ENCODE measurements at regions not wholly inside any gene's neighbourhood (a gene's known extent, or its start where the extent isn't known, plus 50 kb on each side); places are given as distances from the start of the nearest gene placed in this dataset.

DNA sequence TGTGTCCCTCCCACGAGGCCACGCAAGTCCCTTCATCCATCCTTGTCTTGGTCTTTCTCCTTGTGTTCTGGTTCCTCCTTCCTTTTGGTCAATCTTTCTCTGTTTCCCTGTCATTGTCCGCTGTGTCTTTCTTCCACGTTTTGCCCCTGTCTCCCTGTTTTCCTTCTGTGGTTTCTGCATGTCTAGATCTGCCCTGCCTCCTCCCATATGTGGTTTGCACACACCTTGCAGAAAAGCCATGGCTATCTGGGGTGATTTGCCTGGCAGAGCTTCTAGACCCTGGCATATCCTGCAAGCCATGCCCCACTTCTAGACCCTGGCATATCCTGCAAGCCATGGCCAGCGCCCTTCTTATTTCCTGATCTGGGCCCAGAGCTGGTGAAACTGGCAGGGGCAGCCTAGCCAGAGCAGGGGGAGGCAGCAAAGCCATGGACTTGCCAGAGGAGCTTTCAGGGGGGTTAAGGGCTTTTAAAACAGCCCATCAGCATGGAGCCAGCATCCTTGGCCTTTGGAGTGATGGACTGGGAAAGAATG is 131.6 kb upstream of the NECTIN1 start (continued):
- TF ChIP-seq, protein P1, sequence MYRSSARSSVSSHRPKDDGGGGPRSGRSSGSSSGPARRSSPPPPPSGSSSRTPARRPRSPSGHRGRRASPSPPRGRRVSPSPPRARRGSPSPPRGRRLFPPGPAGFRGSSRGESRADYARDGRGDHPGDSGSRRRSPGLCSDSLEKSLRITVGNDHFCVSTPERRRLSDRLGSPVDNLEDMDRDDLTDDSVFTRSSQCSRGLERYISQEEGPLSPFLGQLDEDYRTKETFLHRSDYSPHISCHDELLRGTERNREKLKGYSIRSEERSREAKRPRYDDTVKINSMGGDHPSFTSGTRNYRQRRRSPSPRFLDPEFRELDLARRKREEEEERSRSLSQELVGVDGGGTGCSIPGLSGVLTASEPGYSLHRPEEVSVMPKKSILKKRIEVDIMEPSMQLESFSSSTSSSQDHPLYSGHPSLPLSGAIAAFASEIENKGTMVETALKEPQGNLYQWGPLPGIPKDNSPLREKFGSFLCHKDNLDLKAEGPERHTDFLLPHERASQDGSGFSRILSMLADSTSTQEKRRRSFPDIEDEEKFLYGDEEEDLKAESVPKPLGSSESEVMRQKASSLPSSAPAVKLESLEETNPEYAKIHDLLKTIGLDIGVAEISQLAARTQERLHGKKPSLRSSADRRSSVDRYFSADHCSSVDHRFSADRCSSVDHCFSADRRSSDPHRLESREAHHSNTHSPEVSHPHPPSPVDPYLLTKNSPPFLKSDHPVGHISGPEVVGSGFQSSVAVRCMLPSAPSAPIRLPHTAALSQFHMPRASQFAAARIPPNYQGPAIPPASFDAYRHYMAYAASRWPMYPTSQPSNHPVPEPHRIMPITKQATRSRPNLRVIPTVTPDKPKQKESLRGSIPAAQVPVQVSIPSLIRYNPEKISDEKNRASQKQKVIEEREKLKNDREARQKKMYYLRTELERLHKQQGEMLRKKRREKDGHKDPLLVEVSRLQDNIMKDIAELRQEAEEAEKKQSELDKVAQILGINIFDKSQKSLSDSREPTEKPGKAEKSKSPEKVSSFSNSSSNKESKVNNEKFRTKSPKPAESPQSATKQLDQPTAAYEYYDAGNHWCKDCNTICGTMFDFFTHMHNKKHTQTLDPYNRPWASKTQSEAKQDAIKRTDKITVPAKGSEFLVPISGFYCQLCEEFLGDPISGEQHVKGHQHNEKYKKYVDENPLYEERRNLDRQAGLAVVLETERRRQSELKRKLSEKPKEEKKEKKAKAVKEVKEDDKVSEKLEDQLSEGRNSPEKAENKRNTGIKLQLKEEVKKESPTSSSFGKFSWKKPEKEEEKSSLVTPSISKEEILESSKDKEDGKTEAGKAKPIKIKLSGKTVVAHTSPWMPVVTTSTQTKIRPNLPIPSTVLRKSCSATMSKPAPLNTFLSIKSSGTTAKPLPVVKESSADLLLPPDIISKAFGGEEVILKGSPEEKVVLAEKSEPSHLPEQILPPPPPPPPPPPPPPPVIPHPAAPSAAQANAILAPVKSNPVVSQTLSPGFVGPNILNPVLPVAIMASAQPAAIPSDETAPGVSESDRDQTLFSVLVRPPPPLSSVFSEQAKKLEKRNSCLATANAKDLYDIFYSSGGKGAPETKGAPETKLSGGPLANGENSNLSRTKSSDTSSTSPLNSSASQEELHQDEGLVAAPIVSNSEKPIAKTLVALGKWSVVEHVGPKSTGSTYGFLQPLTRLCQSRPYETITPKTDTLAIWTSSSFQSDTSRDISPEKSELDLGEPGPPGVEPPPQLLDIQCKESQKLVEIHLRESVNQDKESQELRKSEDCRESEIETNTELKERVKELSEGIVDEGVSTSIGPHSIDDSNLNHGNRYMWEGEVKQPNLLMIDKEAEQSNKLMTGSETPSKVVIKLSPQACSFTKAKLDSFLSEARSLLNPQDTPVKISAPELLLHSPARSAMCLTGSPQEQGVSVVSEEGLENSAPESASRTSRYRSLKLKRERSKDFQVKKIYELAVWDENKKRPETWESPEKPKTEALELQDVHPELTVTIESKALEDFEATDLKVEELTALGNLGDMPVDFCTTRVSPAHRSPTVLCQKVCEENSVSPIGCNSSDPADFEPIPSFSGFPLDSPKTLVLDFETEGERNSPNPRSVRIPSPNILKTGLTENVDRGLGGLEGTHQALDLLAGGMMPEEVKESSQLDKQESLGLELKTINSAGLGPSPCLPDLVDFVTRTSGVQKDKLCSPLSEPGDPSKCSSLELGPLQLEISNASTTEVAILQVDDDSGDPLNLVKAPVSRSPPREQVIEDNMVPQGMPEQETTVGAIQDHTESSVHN (IDR thresholded peaks at IDR 0.05; ENCODE audit: borderline replicate concordance in 1 of 2, low read depth in 1 of 2): no peak
- TF ChIP-seq DMBX1 (CRISPR knock-in tag; IDR thresholded peaks at IDR 0.05; ENCODE audit: borderline replicate concordance): no peak
- TF ChIP-seq, protein P2, sequence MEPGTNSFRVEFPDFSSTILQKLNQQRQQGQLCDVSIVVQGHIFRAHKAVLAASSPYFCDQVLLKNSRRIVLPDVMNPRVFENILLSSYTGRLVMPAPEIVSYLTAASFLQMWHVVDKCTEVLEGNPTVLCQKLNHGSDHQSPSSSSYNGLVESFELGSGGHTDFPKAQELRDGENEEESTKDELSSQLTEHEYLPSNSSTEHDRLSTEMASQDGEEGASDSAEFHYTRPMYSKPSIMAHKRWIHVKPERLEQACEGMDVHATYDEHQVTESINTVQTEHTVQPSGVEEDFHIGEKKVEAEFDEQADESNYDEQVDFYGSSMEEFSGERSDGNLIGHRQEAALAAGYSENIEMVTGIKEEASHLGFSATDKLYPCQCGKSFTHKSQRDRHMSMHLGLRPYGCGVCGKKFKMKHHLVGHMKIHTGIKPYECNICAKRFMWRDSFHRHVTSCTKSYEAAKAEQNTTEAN (CRISPR knock-in tag; IDR thresholded peaks at IDR 0.05): no peak
- TF ChIP-seq, protein P3, sequence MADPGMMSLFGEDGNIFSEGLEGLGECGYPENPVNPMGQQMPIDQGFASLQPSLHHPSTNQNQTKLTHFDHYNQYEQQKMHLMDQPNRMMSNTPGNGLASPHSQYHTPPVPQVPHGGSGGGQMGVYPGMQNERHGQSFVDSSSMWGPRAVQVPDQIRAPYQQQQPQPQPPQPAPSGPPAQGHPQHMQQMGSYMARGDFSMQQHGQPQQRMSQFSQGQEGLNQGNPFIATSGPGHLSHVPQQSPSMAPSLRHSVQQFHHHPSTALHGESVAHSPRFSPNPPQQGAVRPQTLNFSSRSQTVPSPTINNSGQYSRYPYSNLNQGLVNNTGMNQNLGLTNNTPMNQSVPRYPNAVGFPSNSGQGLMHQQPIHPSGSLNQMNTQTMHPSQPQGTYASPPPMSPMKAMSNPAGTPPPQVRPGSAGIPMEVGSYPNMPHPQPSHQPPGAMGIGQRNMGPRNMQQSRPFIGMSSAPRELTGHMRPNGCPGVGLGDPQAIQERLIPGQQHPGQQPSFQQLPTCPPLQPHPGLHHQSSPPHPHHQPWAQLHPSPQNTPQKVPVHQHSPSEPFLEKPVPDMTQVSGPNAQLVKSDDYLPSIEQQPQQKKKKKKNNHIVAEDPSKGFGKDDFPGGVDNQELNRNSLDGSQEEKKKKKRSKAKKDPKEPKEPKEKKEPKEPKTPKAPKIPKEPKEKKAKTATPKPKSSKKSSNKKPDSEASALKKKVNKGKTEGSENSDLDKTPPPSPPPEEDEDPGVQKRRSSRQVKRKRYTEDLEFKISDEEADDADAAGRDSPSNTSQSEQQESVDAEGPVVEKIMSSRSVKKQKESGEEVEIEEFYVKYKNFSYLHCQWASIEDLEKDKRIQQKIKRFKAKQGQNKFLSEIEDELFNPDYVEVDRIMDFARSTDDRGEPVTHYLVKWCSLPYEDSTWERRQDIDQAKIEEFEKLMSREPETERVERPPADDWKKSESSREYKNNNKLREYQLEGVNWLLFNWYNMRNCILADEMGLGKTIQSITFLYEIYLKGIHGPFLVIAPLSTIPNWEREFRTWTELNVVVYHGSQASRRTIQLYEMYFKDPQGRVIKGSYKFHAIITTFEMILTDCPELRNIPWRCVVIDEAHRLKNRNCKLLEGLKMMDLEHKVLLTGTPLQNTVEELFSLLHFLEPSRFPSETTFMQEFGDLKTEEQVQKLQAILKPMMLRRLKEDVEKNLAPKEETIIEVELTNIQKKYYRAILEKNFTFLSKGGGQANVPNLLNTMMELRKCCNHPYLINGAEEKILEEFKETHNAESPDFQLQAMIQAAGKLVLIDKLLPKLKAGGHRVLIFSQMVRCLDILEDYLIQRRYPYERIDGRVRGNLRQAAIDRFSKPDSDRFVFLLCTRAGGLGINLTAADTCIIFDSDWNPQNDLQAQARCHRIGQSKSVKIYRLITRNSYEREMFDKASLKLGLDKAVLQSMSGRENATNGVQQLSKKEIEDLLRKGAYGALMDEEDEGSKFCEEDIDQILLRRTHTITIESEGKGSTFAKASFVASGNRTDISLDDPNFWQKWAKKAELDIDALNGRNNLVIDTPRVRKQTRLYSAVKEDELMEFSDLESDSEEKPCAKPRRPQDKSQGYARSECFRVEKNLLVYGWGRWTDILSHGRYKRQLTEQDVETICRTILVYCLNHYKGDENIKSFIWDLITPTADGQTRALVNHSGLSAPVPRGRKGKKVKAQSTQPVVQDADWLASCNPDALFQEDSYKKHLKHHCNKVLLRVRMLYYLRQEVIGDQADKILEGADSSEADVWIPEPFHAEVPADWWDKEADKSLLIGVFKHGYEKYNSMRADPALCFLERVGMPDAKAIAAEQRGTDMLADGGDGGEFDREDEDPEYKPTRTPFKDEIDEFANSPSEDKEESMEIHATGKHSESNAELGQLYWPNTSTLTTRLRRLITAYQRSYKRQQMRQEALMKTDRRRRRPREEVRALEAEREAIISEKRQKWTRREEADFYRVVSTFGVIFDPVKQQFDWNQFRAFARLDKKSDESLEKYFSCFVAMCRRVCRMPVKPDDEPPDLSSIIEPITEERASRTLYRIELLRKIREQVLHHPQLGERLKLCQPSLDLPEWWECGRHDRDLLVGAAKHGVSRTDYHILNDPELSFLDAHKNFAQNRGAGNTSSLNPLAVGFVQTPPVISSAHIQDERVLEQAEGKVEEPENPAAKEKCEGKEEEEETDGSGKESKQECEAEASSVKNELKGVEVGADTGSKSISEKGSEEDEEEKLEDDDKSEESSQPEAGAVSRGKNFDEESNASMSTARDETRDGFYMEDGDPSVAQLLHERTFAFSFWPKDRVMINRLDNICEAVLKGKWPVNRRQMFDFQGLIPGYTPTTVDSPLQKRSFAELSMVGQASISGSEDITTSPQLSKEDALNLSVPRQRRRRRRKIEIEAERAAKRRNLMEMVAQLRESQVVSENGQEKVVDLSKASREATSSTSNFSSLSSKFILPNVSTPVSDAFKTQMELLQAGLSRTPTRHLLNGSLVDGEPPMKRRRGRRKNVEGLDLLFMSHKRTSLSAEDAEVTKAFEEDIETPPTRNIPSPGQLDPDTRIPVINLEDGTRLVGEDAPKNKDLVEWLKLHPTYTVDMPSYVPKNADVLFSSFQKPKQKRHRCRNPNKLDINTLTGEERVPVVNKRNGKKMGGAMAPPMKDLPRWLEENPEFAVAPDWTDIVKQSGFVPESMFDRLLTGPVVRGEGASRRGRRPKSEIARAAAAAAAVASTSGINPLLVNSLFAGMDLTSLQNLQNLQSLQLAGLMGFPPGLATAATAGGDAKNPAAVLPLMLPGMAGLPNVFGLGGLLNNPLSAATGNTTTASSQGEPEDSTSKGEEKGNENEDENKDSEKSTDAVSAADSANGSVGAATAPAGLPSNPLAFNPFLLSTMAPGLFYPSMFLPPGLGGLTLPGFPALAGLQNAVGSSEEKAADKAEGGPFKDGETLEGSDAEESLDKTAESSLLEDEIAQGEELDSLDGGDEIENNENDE (IDR thresholded peaks at IDR 0.05; ENCODE audit: low read depth, low read length): no peak
- TF ChIP-seq RNF2 (IDR thresholded peaks at IDR 0.05): no peak
- TF ChIP-seq SMARCB1 (IDR thresholded peaks at IDR 0.05; ENCODE audit: insufficient read length, low read depth): no peak

Data from K562 (cell line).